ENCODE measurements at regions not wholly inside any gene's neighbourhood (a gene's known extent, or its start where the extent isn't known, plus 50 kb on each side); places are given as distances from the start of the nearest gene placed in this dataset.

DNA sequence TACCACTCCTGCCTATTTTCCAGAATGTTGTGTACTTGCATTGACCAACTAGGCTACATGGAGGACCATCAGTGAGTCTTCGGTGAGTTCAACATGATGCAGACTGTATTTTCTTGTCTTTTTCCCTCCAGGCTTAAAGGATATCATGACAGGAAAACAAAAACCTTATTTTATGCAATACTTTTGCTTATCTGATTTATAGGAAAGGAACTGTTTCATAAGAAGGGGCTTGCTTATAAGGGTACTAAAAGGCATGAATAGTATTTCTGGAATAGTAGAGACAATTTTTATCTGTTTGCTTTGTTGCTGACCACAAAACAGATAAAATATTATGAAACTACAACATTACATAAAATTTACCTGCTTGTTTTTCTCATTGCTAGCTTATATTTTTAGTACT lies 374.7 kb downstream of the KLF5 start:
- Histone ChIP-seq H3K27me3 (ENCODE audit: control insufficient read depth in 1 of 2, insufficient read depth in 2 of 2, low read length in 2 of 2) (no peaks in the 10 kb centered on the region), H3K9me3 (ENCODE audit: control insufficient read depth in 1 of 2, insufficient read depth in 1 of 2, low read length in 2 of 2) (peaks cover 0 to 14% of the 10 kb centered on the region in 2 experiments), H3K4me3 (ENCODE audit: low read length) (no peak overlapping the region), H3K36me3 (ENCODE audit: insufficient read depth, low read length) (no peaks in the 10 kb centered on the region), H3K4me1 (ENCODE audit: insufficient read depth, low read length) (no peaks in the 10 kb centered on the region), H3K27ac (ENCODE audit: low read depth in 1 of 2, low read length in 2 of 2) (no peak overlapping the region)
- ChIA-PET CTCF (no interaction called here), POLR2A (no interaction called here)
- H3K4me1 Mint-ChIP-seq (ENCODE audit: low read depth) = no peaks in the 10 kb centered on the region
- intact Hi-C loops (cut with DNase I, micrococcal nuclease) = no loop called here
- ATAC-seq (ENCODE audit: poor library complexity) = no peak
- no peak for DNase-seq
- H3K4me3 Mint-ChIP-seq = no peak overlapping the region
- H3K27ac Mint-ChIP-seq = no peak overlapping the region
- peaks cover 6% of the 10 kb centered on the region for H3K36me3 Mint-ChIP-seq (ENCODE audit: low read depth)
- TF ChIP-seq, protein P1, sequence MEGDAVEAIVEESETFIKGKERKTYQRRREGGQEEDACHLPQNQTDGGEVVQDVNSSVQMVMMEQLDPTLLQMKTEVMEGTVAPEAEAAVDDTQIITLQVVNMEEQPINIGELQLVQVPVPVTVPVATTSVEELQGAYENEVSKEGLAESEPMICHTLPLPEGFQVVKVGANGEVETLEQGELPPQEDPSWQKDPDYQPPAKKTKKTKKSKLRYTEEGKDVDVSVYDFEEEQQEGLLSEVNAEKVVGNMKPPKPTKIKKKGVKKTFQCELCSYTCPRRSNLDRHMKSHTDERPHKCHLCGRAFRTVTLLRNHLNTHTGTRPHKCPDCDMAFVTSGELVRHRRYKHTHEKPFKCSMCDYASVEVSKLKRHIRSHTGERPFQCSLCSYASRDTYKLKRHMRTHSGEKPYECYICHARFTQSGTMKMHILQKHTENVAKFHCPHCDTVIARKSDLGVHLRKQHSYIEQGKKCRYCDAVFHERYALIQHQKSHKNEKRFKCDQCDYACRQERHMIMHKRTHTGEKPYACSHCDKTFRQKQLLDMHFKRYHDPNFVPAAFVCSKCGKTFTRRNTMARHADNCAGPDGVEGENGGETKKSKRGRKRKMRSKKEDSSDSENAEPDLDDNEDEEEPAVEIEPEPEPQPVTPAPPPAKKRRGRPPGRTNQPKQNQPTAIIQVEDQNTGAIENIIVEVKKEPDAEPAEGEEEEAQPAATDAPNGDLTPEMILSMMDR (IDR thresholded peaks at IDR 0.05) = no peak
- no peaks in the 10 kb centered on the region for H3K27me3 Mint-ChIP-seq
- peaks cover 8% of the 10 kb centered on the region for H3K9me3 Mint-ChIP-seq

DNA sequence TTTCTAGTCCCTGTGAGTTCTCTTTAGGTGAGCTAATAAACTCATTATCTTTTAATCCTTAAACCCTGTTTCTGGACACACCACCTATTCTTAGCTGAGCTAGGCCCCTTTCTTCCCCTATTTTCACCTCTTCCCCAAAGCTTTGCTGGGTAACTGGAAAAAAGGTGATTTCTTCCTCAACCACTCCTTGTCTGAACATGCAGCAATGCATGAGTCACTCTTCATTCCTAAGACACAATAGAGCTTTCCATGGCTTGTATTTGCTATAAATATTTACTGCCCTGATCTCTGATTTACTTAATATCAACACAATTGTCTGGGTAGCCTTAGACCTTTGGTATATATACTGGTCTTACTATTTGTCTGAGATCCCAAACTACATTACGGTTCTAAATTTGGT lies 370.9 kb downstream of the KLF5 start:
- Mint-ChIP-seq H3K27me3 (no peaks in the 10 kb centered on the region), H3K36me3 (ENCODE audit: low read depth) (no peaks in the 10 kb centered on the region), H3K9me3 (no peaks in the 10 kb centered on the region), H3K27ac (no peak overlapping the region), H3K4me1 (ENCODE audit: low read depth) (no peaks in the 10 kb centered on the region), H3K4me3 (no peak overlapping the region)
- no peaks in the 10 kb centered on the region for H3K9me3 ChIP-seq (ENCODE audit: control insufficient read depth in 1 of 2, insufficient read depth in 1 of 2, low read length in 2 of 2)
- H3K27me3 ChIP-seq (ENCODE audit: control insufficient read depth in 1 of 2, insufficient read depth in 2 of 2, low read length in 2 of 2) = no peaks in the 10 kb centered on the region
- ChIA-PET POLR2A (no interaction called here), CTCF (no interaction called here)
- TF ChIP-seq, protein P1 (IDR thresholded peaks at IDR 0.05) = no peak
- intact Hi-C loops (cut with DNase I, micrococcal nuclease) = no loop called here
- H3K36me3 ChIP-seq (ENCODE audit: insufficient read depth, low read length) = no peaks in the 10 kb centered on the region
- no peaks in the 10 kb centered on the region for H3K4me1 ChIP-seq (ENCODE audit: insufficient read depth, low read length)
- DNase-seq (no peak), ATAC-seq (ENCODE audit: poor library complexity) (no peak)
- no peak overlapping the region for H3K27ac ChIP-seq (ENCODE audit: low read depth in 1 of 2, low read length in 2 of 2)
- H3K4me3 ChIP-seq (ENCODE audit: low read length) = no peak overlapping the region

DNA sequence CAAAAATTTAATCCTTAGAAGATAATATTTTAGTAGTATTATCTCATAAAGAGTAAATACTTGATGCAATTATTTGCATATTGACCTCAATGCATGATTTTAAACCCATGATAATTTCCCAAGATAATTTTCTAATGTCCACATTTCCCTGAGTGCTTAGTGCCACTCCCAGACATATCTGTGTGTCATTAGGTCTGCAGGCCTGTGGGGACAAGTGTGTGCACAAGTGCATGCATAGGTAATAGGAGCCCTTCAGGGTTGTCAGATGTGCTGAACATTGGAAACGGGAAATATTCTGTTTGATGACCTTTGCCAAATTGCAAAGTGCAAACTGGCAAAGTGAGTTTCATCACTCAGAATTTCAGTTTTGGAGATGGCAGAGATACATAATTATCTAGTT lies 369.9 kb downstream of the KLF5 start:
- Mint-ChIP-seq H3K27ac (no peak overlapping the region), H3K4me3 (no peak overlapping the region), H3K36me3 (ENCODE audit: low read depth) (no peaks in the 10 kb centered on the region), H3K27me3 (no peaks in the 10 kb centered on the region), H3K9me3 (no peaks in the 10 kb centered on the region), H3K4me1 (ENCODE audit: low read depth) (no peaks in the 10 kb centered on the region)
- DNase-seq (no peak), ATAC-seq (ENCODE audit: poor library complexity) (no peak)
- TF ChIP-seq, protein P1 (IDR thresholded peaks at IDR 0.05) = no peak
- H3K27me3 ChIP-seq (ENCODE audit: control insufficient read depth in 1 of 2, insufficient read depth in 2 of 2, low read length in 2 of 2) = no peaks in the 10 kb centered on the region
- intact Hi-C loops (cut with DNase I, micrococcal nuclease) = no loop called here
- no peaks in the 10 kb centered on the region for H3K4me1 ChIP-seq (ENCODE audit: insufficient read depth, low read length)
- H3K9me3 ChIP-seq (ENCODE audit: control insufficient read depth in 1 of 2, insufficient read depth in 1 of 2, low read length in 2 of 2) = no peaks in the 10 kb centered on the region
- H3K36me3 ChIP-seq (ENCODE audit: insufficient read depth, low read length) = no peaks in the 10 kb centered on the region
- ChIA-PET CTCF (interaction anchor here (0.7 kb wide), 1 partner anchor 1031 kb away, joined by 4 read pairs; no protein-coding TSS in a partner anchor), POLR2A (no interaction called here)
- H3K4me3 ChIP-seq (ENCODE audit: low read length) = no peak overlapping the region
- H3K27ac ChIP-seq (ENCODE audit: low read depth in 1 of 2, low read length in 2 of 2) = no peak overlapping the region
